ENCODE measurements at regions not wholly inside any gene's neighbourhood (a gene's known extent, or its start where the extent isn't known, plus 50 kb on each side); places are given as distances from the start of the nearest gene placed in this dataset.

DNA sequence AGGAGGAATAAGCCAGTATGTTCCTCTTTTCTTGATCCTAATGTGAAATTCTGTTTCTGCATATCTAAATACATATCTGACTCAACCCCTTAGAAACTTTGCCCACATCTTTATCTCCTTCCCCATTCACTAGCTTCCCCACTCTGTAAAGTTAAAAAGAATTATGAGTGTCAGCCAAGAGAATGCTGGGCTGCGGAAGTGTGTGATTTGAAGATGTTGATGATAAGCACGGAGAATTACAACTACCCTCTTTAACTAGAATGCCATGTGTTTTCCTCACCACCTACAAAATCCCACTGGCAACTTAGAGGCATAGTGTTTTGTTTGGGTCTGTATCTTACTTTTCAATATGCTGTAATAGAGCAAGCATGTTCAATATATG is 490.4 kb upstream of the FANCL start:
- Histone ChIP-seq H3K36me3 (no peaks in the 10 kb centered on the region), H3K27me3 (no peaks in the 10 kb centered on the region), H3K9me3 (no peaks in the 10 kb centered on the region), H3K27ac (no peak overlapping the region), H3K4me1 (no peaks in the 10 kb centered on the region), H3K4me3 (no peak overlapping the region)
- no peak for DNase-seq (ENCODE audit: low spot score in 2 of 2)
- TF ChIP-seq EP300 (IDR thresholded peaks at IDR 0.05) (no peak), POLR2AphosphoS5 (IDR thresholded peaks at IDR 0.05) (no peak), POLR2A (IDR thresholded peaks at IDR 0.05) (no peak), CTCF (IDR thresholded peaks at IDR 0.05) (no peak)
- WGBS: 20% methylated on average over 2 of the region's 2 CpGs

- DNase-seq (ENCODE audit: low spot score in 2 of 2): no peak
These were observed 489.8 kb upstream of the FANCL start for GRCh38 chr2:58730764-58731487.

DNA sequence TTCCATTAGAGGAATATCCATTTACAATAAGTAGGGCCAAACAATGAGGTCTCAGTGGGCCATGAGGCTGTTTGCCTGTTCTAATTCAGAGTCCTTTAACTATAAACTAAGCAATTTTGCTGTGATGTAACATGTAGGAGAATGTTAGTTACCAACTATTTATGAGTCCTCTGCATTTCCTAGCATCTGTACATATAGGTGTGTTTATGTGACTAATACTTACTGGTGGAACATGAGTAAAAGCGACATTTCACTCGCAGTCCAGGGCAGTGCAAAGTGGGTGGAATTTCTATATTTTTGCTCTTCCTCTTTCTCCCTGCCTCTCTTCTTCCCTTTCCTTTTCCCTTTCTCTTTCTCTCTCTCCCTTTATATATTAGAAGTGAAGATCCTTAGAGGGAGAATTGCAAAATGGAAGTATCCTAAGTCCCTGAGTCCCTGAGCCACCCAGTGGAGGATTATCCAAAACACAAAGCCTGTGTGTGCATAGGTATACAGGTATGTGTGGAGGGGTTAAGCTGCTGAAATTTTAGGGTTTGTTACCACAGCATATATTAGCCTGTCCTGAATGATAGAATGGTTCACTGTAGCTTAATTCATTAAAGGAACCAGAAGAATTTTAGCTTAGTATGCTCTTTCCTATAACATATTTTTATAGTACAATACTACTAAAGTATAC is 487.0 kb upstream of the FANCL start:
- H3K4me3 ChIP-seq: no peak overlapping the region
- H3K4me1 ChIP-seq: no peaks in the 10 kb centered on the region
- no peaks in the 10 kb centered on the region for H3K9me3 ChIP-seq
- no peaks in the 10 kb centered on the region for H3K27me3 ChIP-seq
- no peak overlapping the region for H3K27ac ChIP-seq
- no peaks in the 10 kb centered on the region for H3K36me3 ChIP-seq
- no peak for TF ChIP-seq POLR2A (IDR thresholded peaks at IDR 0.05)
- TF ChIP-seq POLR2AphosphoS5 (IDR thresholded peaks at IDR 0.05): no peak
- TF ChIP-seq EP300 (IDR thresholded peaks at IDR 0.05): no peak
- no peak for TF ChIP-seq CTCF (IDR thresholded peaks at IDR 0.05)
- no peak for DNase-seq (ENCODE audit: low spot score in 2 of 2)
- WGBS: 84% methylated on average over 2 of the region's 2 CpGs

More at GRCh38 chr2:58730764-58731487, 489.8 kb upstream of the FANCL start:
- Histone ChIP-seq H3K4me3 (no peak overlapping the region), H3K27ac (no peak overlapping the region), H3K36me3 (no peaks in the 10 kb centered on the region), H3K4me1 (no peaks in the 10 kb centered on the region), H3K9me3 (no peaks in the 10 kb centered on the region), H3K27me3 (no peaks in the 10 kb centered on the region)
- TF ChIP-seq POLR2A (IDR thresholded peaks at IDR 0.05) (no peak), POLR2AphosphoS5 (IDR thresholded peaks at IDR 0.05) (no peak), EP300 (IDR thresholded peaks at IDR 0.05) (no peak), CTCF (IDR thresholded peaks at IDR 0.05) (no peak)
- WGBS: 25% methylated on average over 5 of the region's 5 CpGs

- 67% methylated on average over 4 of the region's 4 CpGs for WGBS
- no peaks in the 10 kb centered on the region for H3K36me3 ChIP-seq
These were observed 480.9 kb upstream of the FANCL start for GRCh38 chr2:58721912-58722591.

More at GRCh38 chr2:58721912-58722591, 480.9 kb upstream of the FANCL start:
- no peaks in the 10 kb centered on the region for H3K27me3 ChIP-seq
- H3K4me1 ChIP-seq: no peaks in the 10 kb centered on the region
- TF ChIP-seq POLR2A (IDR thresholded peaks at IDR 0.05) (no peak), CTCF (IDR thresholded peaks at IDR 0.05) (no peak), POLR2AphosphoS5 (IDR thresholded peaks at IDR 0.05) (no peak), EP300 (IDR thresholded peaks at IDR 0.05) (no peak)
- DNase-seq (ENCODE audit: low spot score in 2 of 2): no peak
- no peak overlapping the region for H3K27ac ChIP-seq
- H3K4me3 ChIP-seq: no peak overlapping the region
- H3K9me3 ChIP-seq: no peaks in the 10 kb centered on the region
